ENCODE measurements at regions not wholly inside any gene's neighbourhood (a gene's known extent, or its start where the extent isn't known, plus 50 kb on each side); places are given as distances from the start of the nearest gene placed in this dataset.

DNA sequence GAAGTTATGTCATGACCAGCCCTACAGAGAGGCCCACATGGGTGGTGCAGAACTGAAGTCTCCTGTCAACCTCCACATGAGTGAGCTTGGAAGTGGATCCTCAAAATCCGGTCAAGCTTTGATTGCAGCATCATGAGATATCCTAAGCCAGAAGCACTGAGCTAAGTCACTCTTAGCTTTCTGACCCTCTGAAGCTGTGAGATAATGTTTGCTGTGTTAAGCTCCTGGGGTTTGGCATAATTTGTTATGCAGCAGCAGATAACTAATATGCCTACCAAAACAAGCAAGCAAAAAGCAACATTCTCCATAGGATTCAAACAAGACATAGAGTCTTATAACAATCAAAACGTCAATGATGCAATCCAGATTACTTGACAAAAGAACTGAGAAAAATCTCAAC is 87.6 kb upstream of the GRIN2B start:
- no peak for TF ChIP-seq CTCF (IDR thresholded peaks at IDR 0.05; ENCODE audit: low read depth, low read length)
- TF ChIP-seq POLR2A (IDR thresholded peaks at IDR 0.05; ENCODE audit: extremely low read depth, insufficient read length): no peak
- TF ChIP-seq MAX (IDR thresholded peaks at IDR 0.05; ENCODE audit: low read depth, low read length): no peak
- no peak for TF ChIP-seq MYC (IDR thresholded peaks at IDR 0.05; ENCODE audit: low read depth, low read length)
